MCF 10A (cell line): ENCODE measurements at regions not wholly inside any gene's neighbourhood (a gene's known extent, or its start where the extent isn't known, plus 50 kb on each side); places are given as distances from the start of the nearest gene placed in this dataset.

Experiments used
- BruUV-seq: library from RNA; stranded (reverse); fragments of 400-500 nt; replicated peaks from 2 replicates; lab custom pipeline; 2021; lab: Mats Ljungman, UMichigan
- CTCF ChIA-PET: fragments of 300-600 bp; sonication (Branson Sonifier 250); formaldehyde crosslinking; extraction: SDS; loops from one replicate; lab custom pipeline; 2021; ENCODE audit warnings: antibody characterized with exemption, inconsistent platforms; lab: Yijun Ruan, JAX
- POLR2A ChIA-PET: fragments of 300-600, 350-650 bp; sonication (Branson Sonifier 250); formaldehyde crosslinking; extraction: SDS; loops from one replicate; lab custom pipeline; 2020; ENCODE audit warnings: antibody characterized with exemption, inconsistent platforms; lab: Yijun Ruan, JAX
- DNase-seq: peaks from one replicate; pipeline ENCODE4 v3.0.0-alpha.2; 2018; ENCODE audit not compliant: unreplicated experiment
- H3K27ac Mint-ChIP-seq: one replicate; pipeline ENCODE4 v1.8.0; 2022; ENCODE audit warnings: mild to moderate bottlenecking, low read depth, mixed read lengths; ENCODE audit not compliant: unreplicated experiment
- H3K27me3 Mint-ChIP-seq: one replicate; pipeline ENCODE4 v1.8.0; 2022; ENCODE audit warnings: mixed read lengths; ENCODE audit not compliant: insufficient read depth, unreplicated experiment
- H3K36me3 Mint-ChIP-seq: one replicate; pipeline ENCODE4 v1.8.0; 2022; ENCODE audit warnings: mild to moderate bottlenecking, moderate library complexity, mixed read lengths; ENCODE audit not compliant: insufficient read depth, unreplicated experiment
- H3K4me1 Mint-ChIP-seq: one replicate; pipeline ENCODE4 v1.8.0; 2022; ENCODE audit warnings: mixed read lengths; ENCODE audit not compliant: insufficient read depth, unreplicated experiment
- H3K4me3 Mint-ChIP-seq: one replicate; pipeline ENCODE4 v1.8.0; 2022; ENCODE audit warnings: mild to moderate bottlenecking, moderate library complexity, mixed read lengths; ENCODE audit not compliant: unreplicated experiment
- H3K9me3 Mint-ChIP-seq: one replicate; pipeline ENCODE4 v1.8.0; 2022; ENCODE audit warnings: mixed read lengths; ENCODE audit not compliant: unreplicated experiment
- CTCF ChIP-seq: fragments of 200-600 bp; IDR thresholded peaks from one replicate; pipeline ENCODE4 v1.8.0; 2022; ENCODE audit warnings: antibody characterized with exemption, mild to moderate bottlenecking; ENCODE audit not compliant: unreplicated experiment
- intact Hi-C: fragments of 100-400 bp; cut with micrococcal nuclease; formaldehyde crosslinking; loops from 2 replicates; pipeline ENCODE4 v1.14.1; 2022

GRCh38 chr5:35485487-35485886 is 132.2 kb upstream of the SPEF2 start:
- no peaks in the 10 kb centered on the region for H3K9me3 Mint-ChIP-seq
- no peak overlapping the region for H3K27ac Mint-ChIP-seq
- no peak for DNase-seq
- BruUV-seq, result no TSS peak
- no peaks in the 10 kb centered on the region for H3K4me1 Mint-ChIP-seq
- no peaks in the 10 kb centered on the region for H3K27me3 Mint-ChIP-seq
- TF ChIP-seq CTCF, result no peak
- ChIA-PET CTCF (no interaction called here), POLR2A (no interaction called here)
- no peaks in the 10 kb centered on the region for H3K36me3 Mint-ChIP-seq
- H3K4me3 Mint-ChIP-seq, result no peak overlapping the region
- intact Hi-C loops, result no loop called here

- TF ChIP-seq CTCF, result no peak
- no peak overlapping the region for H3K4me3 Mint-ChIP-seq
- intact Hi-C loops, result no loop called here
- H3K9me3 Mint-ChIP-seq, result no peaks in the 10 kb centered on the region
- ChIA-PET CTCF (no interaction called here), POLR2A (interaction anchor here (0.6 kb wide), 1 partner anchor 858 kb away, joined by 3 read pairs; no protein-coding TSS in a partner anchor)
- no TSS peak for BruUV-seq
- H3K27me3 Mint-ChIP-seq, result no peaks in the 10 kb centered on the region
- no peak overlapping the region for H3K27ac Mint-ChIP-seq
- peaks cover 2% of the 10 kb centered on the region for H3K4me1 Mint-ChIP-seq
- no peak for DNase-seq
- H3K36me3 Mint-ChIP-seq, result no peaks in the 10 kb centered on the region
These were observed 133.4 kb upstream of the SPEF2 start for GRCh38 chr5:35484241-35484640.

- no peak for TF ChIP-seq CTCF
- ChIA-PET CTCF (no interaction called here), POLR2A (interaction anchor here (0.6 kb wide), 1 partner anchor 857 kb away, joined by 3 read pairs; no protein-coding TSS in a partner anchor)
- DNase-seq, result no peak
- intact Hi-C loops, result no loop called here
- Mint-ChIP-seq H3K36me3 (no peaks in the 10 kb centered on the region), H3K27me3 (no peaks in the 10 kb centered on the region), H3K27ac (no peak overlapping the region), H3K9me3 (no peaks in the 10 kb centered on the region), H3K4me1 (peaks cover 7% of the 10 kb centered on the region), H3K4me3 (no peak overlapping the region)
- no TSS peak for BruUV-seq
These were observed 133.9 kb upstream of the SPEF2 start for GRCh38 chr5:35483780-35484179.

GRCh38 chr5:35483191-35483590 is 134.5 kb upstream of the SPEF2 start:
- H3K27me3 Mint-ChIP-seq, result no peaks in the 10 kb centered on the region
- H3K36me3 Mint-ChIP-seq, result no peaks in the 10 kb centered on the region
- POLR2A ChIA-PET, result no interaction called here
- intact Hi-C loops, result no loop called here
- H3K4me1 Mint-ChIP-seq, result peaks cover 7% of the 10 kb centered on the region
- TF ChIP-seq CTCF, result no peak
- no peak overlapping the region for H3K4me3 Mint-ChIP-seq
- H3K27ac Mint-ChIP-seq, result no peak overlapping the region
- CTCF ChIA-PET, result no interaction called here
- no peaks in the 10 kb centered on the region for H3K9me3 Mint-ChIP-seq
- no TSS peak for BruUV-seq
- no peak for DNase-seq
